ENCODE measurements at regions not wholly inside any gene's neighbourhood (a gene's known extent, or its start where the extent isn't known, plus 50 kb on each side); places are given as distances from the start of the nearest gene placed in this dataset.

GRCh38 chrX:107556967-107557366 is 71.3 kb upstream of the PRPS1 start:
- TF ChIP-seq CTCF (IDR thresholded peaks at IDR 0.05) (no peak), POLR2A (IDR thresholded peaks at IDR 0.05) (no peak)

Data from right lobe of liver (tissue), 4 donors.